Central memory CD4-positive, alpha-beta T cell (primary cell): ENCODE measurements at regions not wholly inside any gene's neighbourhood (a gene's known extent, or its start where the extent isn't known, plus 50 kb on each side); places are given as distances from the start of the nearest gene placed in this dataset.
"Not testable (repeated sequence)": the region's sequence is repeated elsewhere in the genome, so short reads cannot be mapped to it uniquely, and the experiment has no call there.

ENCODE experiments used
- DNase-seq: peaks from one replicate; pipeline ENCODE4 v3.0.0; 2022

DNA sequence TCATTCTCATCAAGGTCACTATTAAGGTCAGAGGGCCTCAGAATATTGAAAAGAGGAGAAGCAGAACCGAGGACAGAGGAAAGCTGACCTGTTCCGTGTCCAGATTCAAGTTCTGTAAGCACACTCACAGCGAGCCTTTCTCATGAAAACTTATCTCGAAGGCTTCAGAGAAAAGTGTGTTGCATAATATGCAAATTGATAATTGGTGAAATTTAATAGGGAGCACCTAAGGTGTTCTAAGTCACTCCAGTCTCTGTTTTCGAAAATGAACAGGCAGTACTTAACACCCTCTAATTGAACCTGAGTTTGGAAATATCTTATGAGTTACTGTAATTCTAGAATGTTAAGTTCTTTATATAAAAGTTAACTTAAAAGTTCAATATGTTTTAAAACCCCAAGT lies 181.2 kb upstream of the PDE10A start:
- DNase-seq: no peak

DNA sequence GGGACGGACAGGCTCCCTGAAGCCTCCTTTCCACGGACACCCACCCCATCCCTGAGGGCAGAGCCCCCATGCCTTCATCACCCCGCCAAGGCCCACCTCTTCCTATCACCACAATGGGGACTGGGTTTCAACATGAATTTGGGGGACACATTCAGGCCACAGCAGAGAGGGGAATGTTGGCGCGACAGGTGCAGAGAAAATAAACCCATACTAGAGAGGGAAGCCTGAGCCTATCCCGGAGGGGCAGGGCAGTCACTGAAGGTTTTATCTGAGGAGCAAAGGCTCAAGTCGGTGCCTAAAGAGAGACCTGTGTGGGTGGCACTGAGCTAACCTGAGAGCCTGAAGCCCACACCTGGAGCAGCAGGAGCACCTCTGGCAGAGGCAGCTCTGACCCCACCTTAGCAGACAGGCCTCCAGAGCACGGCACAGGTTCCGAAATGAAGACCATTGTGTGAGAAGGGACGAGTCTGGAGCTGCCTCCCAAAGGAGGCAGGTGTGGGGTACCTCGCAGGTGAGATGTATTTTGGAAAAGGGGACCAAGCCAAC lies 180.6 kb upstream of the PDE10A start:
- no peak for DNase-seq

DNA sequence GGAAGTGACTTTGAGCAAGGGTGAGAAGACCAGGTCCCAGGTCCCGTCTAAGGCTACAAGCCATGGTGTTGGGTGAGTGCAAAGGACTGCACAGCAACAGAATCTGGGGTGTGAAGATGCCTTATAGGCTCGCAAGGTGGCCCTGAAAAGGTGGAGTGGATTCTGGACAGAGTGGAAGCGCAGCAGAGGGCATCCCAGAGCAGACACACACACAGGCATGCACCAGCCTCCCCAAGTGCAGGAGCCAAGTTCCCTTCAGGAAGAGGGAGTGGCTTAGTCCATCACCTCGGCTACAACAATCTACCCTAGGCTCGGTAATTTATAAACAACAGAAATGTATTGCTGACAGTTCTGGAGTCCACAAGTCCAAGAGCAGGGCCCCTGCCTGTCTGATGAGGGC lies 180.1 kb upstream of the PDE10A start:
- DNase-seq: no peak

DNA sequence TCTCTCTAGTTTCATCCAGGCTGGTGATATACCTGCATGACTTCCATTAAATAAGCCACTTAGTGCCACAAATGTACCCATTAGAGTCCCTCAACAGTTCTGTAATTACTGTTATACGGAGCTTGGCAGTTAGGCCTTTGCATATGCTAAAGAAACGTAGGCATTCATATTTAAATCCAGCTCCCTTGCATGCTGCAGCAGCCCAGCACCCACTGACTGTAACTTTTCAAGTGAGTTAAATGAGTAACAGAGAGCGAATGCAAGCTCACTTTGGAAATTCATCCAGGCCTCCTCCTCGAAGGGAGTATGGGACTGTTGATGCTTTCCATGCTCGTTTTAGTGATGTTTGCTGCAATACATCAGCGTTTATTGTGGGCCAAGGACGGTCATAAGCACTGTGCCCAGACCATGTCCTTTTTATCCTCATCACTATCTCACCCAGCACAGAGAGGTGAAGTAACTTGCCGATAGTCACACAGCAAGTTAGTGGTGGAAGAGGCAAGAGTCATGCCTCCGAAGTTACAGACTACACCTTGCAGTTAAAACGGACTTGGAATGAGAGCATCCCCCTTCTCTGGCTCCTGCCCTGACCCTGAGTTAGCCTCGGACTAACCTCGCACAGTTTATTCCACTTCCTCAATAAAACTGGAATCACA lies 179.4 kb upstream of the PDE10A start:
- DNase-seq: no peak

DNA sequence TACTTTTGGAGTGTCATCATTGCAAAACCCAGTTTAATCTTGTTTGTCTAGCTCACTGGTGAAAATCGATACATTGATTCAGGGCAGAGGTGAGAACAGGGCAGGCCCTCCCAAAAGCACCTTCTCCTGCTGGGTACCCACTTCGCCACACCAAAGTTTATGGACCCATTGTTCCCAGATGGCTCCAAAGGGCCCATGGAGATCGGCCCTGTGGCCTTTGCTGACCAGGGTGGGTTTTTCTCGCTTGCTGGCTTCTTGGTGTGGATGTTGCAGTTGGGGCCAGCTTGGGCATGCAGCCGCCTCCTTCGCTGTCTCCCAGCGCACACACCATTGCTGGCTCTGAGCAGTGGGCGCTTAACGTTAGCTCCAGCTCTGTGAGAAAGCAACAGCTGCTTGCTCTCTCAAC lies 178.1 kb upstream of the PDE10A start:
- no peak for DNase-seq

DNA sequence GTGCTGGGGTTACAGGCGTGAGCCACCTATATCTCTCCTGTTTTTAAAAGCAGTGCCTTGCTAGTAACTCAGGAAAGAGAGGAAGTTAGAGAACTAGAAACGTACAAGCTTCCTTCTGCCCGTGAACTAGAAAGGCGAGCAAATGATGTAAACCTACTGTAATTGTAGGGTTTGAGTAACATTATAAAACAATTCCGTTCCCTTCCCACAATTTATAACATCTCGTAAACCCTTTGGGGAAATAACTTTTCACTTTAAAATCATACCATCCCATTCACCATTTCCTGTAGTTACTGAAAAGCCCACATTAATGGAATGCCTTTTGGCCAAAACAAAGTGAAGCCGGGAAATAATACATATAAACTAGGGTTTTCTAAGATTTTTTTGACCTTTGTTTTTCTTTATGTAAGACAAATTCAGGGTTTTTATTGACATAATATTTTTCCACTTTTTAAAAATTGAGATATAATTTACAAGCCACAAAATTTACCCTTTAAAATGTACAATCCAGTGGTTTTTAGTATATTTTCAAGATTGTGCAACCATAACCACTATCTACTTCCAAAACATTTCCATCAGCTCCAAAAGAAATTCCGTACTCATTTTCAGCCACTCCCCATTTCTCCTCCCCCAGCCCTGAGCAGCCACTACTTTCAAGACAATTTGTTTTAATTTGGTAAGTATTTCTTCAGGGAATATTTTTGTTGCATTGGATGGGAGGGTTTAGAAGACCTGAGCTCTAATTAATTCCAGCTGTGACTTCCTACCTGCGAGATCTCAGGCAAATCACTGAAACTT lies 175.1 kb upstream of the PDE10A start:
- DNase-seq: no peak

DNA sequence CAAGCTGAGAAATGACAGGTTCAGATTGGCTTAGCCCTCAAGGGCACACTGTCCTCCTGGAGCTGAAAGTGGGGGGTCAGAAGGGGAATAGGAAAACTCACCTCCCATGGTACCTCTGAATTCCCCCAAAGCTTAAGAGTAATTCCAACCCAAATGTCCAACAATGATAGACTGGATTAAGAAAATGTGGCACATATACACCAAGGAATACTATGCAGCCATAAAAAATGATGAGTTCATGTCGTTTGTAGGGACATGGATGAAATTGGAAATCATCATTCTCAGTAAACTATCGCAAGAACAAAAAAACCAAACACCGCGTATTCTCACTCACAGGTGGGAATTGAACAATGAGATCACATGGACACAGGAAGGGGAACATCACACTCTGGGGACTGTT lies 173.6 kb upstream of the PDE10A start:
- DNase-seq: not testable (repeated sequence)

DNA sequence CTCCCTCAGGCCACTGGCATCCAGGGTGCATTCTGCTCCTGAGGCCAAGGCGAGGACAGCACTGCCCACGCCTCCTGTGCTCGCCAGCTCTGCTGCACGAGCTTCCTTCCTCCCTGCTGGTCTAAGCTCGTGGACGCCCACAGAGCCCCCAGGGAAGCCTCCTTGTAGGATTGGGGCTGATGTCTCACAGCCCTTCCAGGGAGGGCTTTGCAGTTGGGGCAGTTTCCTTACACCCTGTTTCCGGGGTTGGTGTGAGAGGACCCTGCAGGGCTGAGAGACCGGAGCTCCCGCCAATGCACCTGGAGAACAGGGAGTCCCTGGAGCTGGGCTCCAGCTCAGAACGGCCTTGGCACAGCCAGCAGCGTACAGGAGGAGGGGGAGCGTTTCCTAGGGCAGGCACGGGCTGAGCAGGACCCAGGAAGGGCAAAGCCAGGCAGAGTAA lies 172.4 kb upstream of the PDE10A start:
- DNase-seq: no peak

DNA sequence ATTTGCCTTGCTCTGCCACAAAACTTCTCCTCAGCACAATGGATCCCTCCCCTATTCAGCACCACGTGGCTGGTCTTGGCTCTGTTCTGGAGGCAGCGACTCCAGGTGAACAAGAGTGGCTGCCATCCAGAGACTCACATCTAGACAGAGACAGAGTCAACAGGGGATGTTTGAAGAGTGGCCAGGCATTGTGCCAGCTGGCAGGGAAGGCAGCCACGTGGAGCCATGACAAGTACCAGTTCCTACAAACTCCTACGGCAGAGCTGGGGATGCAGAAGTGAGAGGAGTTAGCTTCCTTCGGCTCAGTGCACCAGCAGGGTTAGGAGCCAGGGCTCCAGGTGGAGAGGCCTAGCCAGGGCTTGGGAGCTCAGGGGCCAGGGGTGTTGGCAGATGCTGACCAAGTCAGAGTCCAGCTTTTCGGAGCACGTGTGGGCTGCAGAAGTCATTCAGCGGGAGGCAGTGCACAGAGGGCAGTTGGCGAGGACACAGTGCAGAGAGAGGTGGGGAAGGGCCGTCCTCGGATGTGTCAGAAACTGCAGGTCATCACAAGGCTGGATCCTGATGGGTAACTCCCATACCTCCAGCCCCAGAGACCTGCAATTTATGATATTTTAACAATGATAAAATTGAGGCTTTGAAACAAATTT lies 171.7 kb upstream of the PDE10A start:
- no peak for DNase-seq

DNA sequence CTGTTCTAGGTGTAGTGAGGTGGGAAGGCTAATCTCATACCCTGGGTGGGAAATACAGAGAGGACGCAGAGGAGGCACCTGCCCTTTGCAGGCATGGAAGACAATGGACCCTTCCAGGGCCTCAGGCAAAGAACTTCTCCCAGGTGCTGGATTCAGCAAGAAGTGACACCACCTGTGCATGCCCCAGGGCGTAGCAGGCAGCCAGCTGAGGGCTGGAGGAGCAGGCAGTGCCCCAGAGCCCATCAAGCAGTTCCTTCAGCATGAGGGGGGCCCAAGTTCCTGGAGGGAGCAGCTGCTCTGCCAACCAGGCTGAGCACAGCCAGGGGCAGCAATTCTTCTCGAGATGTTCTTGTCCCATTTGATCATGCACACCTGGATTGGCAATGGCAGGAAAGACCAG lies 170.3 kb upstream of the PDE10A start:
- DNase-seq: no peak

DNA sequence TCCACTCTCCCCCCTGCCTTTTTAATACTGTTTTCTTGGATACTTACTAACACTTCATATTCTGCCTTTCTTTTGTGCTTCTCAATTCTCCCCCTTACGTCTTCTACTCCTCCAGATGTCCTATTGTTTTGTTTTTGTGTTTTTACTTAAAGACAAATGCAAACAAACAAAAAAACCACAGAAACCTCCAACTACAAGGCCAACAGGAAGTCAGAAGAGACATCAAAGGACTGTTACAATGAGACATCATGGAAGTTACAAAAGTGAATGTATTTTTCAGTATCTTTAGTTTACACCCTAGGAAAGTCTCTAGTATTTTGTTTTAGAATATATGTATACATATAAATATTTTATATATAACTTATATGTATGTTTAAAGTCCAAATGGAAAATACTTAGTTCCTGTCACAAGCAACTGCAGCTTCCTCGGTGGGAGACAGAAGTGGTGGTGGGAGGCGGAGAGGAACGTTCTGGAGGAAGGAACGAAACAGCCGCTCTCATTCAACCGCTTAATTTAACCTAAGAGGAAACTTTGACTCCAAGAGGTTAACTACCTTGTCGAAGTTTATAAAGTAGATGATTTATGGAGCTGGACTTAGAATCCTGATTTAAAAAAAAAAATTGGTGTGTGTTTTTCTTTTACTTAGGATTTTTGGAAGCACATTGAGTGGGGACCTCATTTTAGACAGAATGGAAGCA lies 168.9 kb upstream of the PDE10A start:
- DNase-seq: no peak

DNA sequence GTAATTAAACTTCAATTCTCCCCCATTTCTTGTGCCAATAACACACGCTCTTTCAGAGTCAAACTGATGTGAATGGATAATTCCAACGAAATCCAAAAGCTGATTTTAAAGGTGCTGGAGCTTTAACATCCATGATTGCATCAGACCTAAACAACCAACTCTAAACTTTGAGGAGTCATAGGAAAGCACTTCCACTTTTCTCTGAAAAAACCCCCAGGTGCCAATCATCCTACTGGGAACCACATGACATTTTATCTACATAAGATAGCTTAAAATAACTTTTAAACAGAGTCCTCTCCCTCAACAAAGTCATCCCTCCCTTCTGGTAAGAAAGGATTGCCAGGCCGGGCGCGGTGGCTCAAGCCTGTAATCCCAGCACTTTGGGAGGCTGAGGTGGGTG lies 167.7 kb upstream of the PDE10A start:
- no peak for DNase-seq

DNA sequence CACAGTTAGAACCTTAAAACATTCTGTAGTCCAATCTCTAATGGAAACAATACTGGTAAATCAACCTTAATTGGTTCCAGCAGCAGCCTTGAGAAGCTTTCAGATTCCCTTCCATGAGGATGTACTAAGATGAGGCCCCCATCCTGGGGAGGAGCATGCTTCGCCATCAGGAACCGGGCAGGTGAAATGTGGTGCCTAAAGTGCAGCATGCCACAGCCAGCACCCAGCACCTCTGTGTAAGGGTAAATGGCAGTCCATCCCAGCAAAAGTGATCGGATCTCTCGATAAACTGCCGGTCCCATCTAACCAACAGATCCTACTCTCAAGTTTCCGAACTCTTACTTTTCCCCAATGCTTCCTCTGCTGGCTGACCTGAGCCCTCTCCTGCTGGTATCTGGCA lies 166.3 kb upstream of the PDE10A start:
- no peak for DNase-seq

DNA sequence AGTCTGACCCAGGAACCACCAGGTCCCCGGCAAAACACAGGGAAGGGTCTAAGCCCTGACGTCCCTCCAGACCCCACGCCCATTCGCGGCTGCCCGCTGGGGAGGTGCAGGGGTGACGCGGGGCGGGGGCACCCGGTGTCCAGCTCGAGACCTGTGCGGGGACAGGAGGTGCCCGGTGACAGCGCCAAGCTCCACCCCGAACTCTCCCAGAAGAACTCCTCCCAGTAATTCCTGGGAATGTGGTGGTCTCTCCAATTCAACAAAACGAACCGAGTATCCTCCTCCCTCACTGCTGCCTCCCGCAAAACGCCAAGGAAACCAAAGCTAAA lies 164.1 kb upstream of the PDE10A start:
- DNase-seq: no peak

DNA sequence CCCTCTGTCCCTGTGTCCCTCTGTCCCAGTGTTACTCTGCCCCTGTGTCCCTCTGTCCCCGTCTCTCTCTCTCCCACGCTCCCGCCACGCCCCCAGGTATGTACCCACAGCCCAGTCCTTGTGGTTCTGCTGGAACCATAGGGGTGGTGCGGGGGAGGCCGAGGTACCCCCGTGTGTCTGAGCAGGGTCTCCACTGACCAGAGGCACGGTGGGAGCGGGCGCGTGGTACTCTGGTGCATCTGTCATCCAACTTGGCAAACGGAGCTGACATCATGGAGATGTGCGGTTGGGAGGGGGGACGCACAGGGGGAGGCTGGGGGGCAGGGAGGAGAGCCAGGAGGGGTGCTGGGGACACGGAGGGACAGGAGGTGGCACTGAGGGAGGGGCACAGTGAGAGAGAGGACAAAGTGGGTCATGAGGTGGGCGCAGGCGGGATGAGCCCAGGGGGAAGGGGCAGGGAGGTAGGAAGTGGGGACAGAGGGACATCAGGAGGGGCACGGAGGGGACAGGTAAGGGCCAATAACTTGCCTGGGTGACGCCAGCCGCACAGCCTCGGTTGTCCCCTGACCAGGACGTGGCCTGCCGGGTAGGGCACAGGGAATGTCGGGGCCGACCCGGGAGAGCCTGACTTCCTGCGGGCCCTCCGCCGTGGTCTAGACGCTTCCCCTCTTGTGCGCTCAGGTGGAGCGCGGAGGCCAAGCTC lies 163.6 kb upstream of the PDE10A start:
- DNase-seq: no peak

DNA sequence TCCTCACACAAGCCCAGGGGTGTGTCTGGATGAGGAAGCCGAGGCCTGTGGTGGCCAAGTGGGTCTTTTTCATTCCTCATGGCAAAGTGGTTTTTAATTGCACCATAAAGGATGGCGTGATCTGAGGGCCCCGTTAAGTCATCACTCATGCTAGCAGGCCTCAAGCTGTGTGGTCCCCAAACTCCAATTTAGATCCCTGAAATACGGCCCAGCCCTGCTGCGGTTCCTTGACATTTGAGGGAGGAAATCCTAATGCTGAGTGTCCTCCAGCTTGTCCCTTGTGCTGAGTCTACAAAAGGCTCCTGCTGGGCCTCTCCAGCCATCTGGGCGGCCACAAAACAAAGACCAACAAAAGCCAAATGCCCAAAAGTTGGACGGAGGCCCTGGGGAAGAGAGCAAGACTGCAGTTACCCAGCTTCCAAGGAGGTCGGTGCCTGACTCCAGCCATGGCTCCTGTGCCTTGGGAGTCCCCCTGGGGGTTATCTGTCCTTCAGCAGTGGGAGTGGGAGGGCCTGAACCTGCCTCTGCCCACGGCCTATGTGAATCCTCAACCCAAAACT lies 162.3 kb upstream of the PDE10A start:
- DNase-seq: no peak

DNA sequence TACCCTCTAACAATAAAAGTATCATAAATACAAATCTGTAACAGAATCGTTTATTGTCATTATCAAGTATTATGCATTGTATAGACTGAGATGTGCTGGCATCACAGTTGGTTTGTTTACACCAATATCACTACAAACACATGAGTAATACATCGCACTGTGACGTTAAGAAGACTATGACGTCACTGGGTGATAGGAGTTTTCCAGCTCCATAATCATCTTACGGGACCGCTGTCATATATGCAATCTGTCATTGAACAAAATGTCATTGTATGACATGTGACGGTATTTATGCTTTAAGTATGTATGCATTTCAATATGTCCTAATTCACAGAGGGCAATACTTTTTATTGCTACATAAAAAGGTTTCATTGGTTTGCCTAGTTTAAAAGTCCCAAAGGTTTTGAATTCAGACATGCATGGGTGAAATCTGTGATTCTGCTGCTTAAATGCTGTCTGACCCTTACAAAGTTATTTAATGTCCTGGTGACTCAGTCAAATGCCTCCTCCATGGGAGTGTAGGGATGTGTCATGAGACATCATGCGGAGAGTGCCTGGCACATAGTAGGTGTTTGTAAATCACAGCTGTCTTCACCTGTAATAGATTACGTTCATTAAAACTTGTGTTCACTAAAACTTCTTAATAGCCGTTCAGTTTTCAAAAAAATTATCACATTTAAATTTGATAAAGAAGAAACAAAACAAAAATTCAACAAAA lies 160.7 kb upstream of the PDE10A start:
- DNase-seq: no peak

DNA sequence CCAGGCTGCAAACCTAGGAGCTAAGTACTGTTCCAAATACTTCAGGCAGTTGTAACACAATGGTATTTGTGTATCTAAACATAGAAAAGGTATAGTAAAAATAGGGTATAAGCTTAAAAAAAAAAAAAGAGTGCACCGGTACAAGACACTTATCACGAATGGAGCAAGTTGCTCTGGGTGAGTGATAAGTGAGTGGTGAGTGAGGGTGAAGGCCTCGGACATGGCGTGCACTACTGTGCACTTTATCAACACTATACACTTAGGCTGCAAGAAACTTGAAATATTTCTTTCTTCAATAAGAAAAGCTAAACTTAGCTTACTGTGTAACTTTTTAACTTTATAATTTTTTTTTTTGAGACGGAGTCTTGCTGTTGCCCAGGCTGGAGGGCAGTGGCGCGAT lies 159.5 kb upstream of the PDE10A start:
- DNase-seq: no peak

DNA sequence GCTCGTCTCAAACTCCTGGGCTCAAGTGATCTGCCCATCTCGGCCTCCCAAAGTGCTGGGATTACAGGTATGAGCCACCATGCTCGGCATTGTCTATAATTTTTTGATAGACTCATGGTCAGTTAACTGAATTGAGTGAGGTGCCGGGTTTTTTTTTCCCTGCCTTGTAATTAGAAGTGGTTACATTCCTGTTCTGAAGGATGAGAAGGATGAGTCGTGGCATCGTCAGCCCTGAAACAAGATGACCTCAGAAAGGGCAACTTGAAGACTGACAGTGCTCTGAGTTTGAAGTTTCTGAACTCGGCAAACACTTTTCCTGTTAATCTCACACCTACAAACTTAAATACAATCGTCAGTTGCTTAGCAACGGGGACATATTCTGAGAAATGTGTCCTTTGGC lies 158.7 kb upstream of the PDE10A start:
- DNase-seq: no peak

DNA sequence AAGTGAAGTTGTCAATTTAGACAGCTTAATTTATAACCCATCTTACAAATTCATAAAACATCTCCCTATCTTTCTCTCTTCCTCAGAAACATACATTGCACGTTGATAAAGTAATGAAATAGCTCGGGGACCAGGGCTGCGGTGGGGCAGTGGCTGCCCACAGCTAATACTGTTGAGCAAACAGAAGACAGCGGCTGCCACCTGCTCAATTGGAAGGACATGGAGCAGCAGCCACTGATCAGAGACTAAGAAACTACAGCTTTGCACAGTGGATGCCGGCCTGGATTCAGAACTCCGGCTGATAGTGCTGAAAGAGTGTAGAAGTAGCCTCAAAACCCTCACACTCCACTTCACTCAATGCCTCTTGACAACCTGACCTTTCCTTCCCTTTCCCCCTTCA lies 157.9 kb upstream of the PDE10A start:
- DNase-seq: no peak

DNA sequence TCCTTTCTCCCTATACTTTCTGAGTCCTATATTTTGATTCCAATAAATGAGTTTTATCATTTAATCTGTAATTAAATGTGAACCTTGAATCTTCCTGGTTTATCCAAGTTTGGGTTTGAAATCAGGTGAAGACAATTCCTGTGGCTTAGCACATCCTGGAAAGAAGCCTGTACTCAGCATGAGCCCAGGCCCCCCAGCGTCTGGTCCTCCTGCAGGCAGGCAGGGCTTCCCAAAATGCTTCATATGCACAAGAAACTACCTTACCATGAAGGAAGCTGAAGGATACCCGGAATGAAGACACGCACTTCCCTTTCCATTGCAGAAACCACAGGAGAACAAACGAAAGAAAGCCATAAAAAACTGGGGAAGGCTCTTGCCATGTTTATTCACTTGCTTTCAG lies 157.4 kb upstream of the PDE10A start:
- DNase-seq: no peak

DNA sequence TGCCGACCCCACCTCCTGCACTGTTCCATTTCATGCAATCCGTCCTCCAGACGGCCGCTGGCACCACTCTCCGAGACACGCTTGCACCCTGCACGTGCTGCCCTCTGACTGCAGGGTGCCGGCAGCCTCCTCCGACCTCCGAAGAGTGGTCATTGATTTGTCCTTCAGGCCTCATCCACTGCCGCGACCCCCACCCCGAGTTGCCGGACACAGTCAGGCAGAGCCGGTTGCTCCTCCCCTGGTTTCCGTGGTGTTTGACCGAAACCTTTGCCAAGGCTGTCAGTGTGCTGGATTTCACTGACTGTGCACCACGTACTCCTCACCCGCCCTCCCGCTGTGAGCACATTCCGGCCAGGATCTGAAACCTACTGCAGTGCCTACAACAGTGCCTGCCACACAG lies 156.4 kb upstream of the PDE10A start:
- no peak for DNase-seq
